Esophagus (tissue), 2 donors: ENCODE measurements at regions not wholly inside any gene's neighbourhood (a gene's known extent, or its start where the extent isn't known, plus 50 kb on each side); places are given as distances from the start of the nearest gene placed in this dataset.

Source experiments
- H3K27ac ChIP-seq, 2 donors: one replicate each; pipeline ENCODE4 v1.5.1; 2013; ENCODE audit warnings: low read depth in 2 of 2, mild to moderate bottlenecking in 2 of 2, inconsistent platforms in 1 of 2, low read length in 1 of 2, moderate library complexity in 1 of 2
- H3K27me3 ChIP-seq, 2 donors: one replicate each; pipeline ENCODE4 v1.6.1; 2013; ENCODE audit warnings: low read length in 2 of 2, control low read depth in 1 of 2, mild to moderate bottlenecking in 1 of 2; ENCODE audit not compliant: insufficient read depth in 2 of 2, control insufficient read depth in 1 of 2
- H3K36me3 ChIP-seq, 2 donors: one replicate each; pipeline ENCODE4 v1.6.1; 2013; ENCODE audit warnings: low read length in 1 of 2; ENCODE audit not compliant: control insufficient read depth in 2 of 2, insufficient read depth in 2 of 2
- H3K4me1 ChIP-seq, 2 donors: one replicate each; pipeline ENCODE4 v1.6.1; 2013; ENCODE audit warnings: low read length in 1 of 2; ENCODE audit not compliant: control insufficient read depth in 2 of 2, insufficient read depth in 2 of 2
- H3K4me3 ChIP-seq, 2 donors: one replicate each; pipeline ENCODE4 v1.5.1; 2013; ENCODE audit warnings: low read length in 2 of 2, mild to moderate bottlenecking in 2 of 2, low read depth in 1 of 2, moderate library complexity in 1 of 2
- H3K9me3 ChIP-seq, 2 donors: one replicate each; pipeline ENCODE4 v1.6.1; 2013; ENCODE audit warnings: mild to moderate bottlenecking in 2 of 2, low read depth in 1 of 2, low read length in 1 of 2, moderate library complexity in 1 of 2; ENCODE audit not compliant: control insufficient read depth in 2 of 2, insufficient read depth in 1 of 2
- WGBS, 2 donors: extraction: QIAGEN DNeasy Blood & Tissue Kit; methylation state at CpG; one replicate each; pipeline ENCODE4 v1.1.7; 2013; 5-methylcytosine and 5-hydroxymethylcytosine counted together
- donor health status: healthy with polysubstance abuse.
- donor health status: Bipolar disorder and iron deficiency.

DNA sequence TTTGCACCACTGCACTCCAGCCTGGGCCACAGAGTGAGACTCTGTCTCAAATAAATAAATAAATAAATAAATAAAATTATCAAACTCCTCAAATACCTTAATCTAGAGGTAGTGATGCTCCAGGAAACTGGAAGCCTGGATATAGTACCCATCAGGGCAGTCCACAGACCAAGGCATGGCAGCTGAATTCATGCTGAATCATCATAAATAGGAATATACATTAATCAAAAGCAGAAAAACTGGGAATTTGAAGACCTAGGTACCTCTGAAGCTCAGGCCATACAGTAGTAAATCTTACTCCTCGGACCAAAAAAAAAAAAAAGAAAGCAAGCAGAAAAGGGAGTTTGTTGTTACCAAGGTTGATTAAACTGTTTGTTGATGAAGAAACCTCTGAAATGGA, 184.2 kb upstream of the CHODL start:
- 74 to 94% methylated on average over 1 of the region's 1 CpG for WGBS, 2 donors
- Histone ChIP-seq H3K36me3 (no peaks in the 10 kb centered on the region), H3K27ac (no peak overlapping the region), H3K4me1 (no peaks in the 10 kb centered on the region), H3K9me3 (no peaks in the 10 kb centered on the region), H3K4me3 (no peak overlapping the region), H3K27me3 (no peaks in the 10 kb centered on the region)

DNA sequence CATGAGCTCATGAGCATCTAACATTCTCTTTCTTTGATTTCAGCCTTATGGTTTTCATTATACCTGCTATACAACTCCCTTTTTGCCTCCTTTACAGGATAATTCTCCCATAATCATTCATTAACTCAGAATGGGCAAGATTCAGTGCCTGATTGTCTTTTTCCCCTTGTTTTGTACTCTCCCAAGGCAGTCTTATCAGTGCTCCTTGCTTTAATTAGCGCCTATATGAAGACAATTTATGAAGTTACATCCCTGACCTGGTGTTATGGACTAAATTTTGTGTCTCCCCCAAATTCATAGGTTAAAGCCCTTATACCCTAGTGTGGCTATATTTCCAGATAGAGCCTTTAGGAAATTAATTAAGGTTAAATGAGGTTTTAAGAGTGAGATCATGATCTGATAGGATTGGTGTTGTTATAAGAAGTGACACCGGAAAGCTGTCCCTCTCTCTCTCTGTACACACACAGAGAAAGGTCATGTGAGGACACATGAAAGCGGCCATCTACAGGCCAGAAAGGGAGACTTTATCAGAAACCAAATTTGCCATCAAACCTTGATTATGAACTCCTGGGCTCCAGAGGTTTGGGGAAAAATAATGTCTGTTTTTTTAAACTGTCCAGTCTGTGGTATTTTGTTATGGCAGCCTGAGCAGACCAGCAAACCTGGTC, 185.8 kb upstream of the CHODL start:
- Histone ChIP-seq H3K27ac (no peak overlapping the region), H3K36me3 (no peaks in the 10 kb centered on the region), H3K4me3 (no peak overlapping the region), H3K4me1 (no peaks in the 10 kb centered on the region), H3K9me3 (no peaks in the 10 kb centered on the region), H3K27me3 (no peaks in the 10 kb centered on the region)
- WGBS, 2 donors = 75 to 88% methylated on average over 3 of the region's 3 CpGs

DNA sequence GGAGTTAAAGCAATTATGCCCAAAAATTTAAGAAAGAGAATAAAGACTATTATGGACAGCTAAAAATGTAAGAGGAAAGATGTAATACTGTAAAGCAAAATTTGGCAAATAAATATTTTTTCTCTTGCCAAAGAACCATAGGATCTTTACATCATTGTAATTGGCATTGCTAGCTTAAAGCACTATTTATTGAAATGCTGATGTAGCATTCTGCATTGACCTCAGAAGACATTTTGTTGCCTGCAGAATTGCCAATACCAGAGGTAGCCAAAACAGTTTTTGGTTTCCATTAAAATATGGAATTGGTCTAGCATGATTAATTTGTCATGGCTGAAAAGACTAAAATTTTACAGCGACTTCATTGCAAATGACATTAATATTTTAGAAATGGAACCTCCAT, 191.5 kb upstream of the CHODL start:
- Histone ChIP-seq H3K36me3 (no peaks in the 10 kb centered on the region), H3K4me3 (no peak overlapping the region), H3K27ac (no peak overlapping the region), H3K9me3 (peaks cover 0 to 2% of the 10 kb centered on the region in 2 donors), H3K27me3 (no peaks in the 10 kb centered on the region), H3K4me1 (no peaks in the 10 kb centered on the region)
- WGBS, 2 donors = 83% methylated on average over 1 of the region's 1 CpG

DNA sequence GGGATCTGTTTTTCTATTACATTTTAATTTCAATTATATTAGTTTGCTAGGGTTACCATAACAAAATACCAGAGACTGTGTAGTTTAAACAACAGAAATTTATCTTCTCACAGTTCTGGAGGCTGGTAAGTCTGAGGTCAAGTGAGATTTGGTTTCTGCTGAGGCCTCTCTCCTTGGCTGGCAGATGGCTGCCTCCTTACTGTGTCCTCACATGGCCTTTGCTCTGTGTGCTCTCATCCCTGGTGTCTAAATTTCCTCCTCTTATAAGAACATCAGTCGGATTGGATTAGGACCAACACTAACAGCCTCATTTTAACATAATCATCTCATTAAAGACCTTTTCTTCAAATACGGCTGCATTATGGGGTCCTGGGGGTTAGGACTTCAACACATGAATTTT, 195.2 kb upstream of the CHODL start:
- H3K36me3 ChIP-seq = no peaks in the 10 kb centered on the region
- H3K27ac ChIP-seq = no peak overlapping the region
- no peaks in the 10 kb centered on the region for H3K27me3 ChIP-seq
- H3K4me1 ChIP-seq = no peaks in the 10 kb centered on the region
- H3K4me3 ChIP-seq = no peak overlapping the region
- H3K9me3 ChIP-seq = peaks cover 0 to 2% of the 10 kb centered on the region in 2 donors
- WGBS, 2 donors = 71 to 76% methylated on average over 2 of the region's 2 CpGs

DNA sequence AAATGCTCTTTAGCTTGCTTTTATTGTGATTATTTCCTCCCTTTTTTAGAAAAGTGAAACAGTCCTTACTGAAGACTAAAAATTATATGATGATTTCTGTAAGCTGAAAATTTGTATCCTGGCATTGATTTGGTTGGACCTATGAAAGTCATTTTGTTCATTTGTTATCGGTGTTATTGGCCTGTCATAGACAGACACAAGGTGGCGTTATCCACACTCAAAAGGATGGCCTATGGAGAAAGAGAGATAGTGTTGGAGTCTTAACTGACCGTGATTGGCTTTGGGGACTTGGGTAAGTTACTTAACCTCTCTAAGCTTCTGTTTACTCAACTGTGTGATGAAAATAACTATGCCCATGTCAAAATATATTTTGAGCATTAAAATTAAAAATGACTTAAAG, 203.6 kb upstream of the CHODL start:
- Histone ChIP-seq H3K9me3 (no peaks in the 10 kb centered on the region), H3K4me1 (no peaks in the 10 kb centered on the region), H3K36me3 (no peaks in the 10 kb centered on the region), H3K27ac (no peak overlapping the region), H3K4me3 (no peak overlapping the region), H3K27me3 (no peaks in the 10 kb centered on the region)
- 35 to 37% methylated on average over 3 of the region's 3 CpGs for WGBS, 2 donors

DNA sequence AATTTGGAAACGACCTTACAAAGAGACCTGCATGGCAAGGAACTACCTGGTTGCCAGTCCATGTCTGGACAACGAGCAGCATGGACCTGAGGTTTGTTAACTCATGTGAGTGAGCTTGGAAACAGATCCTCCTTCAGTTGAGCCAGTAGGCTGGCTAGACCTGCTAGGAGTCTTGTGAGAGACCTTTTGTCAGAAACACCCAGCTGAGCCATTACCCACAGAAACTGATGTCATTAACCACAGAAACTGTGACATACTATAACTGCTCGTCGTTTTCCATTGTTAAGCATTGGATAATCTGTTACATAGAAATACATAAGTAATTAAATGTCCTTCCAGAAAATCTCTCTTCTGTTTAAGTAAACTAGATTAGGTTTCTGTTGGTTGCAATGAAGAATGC, 211.1 kb upstream of the C21orf91 start:
- H3K27me3 ChIP-seq = no peaks in the 10 kb centered on the region
- H3K4me3 ChIP-seq = no peak overlapping the region
- H3K36me3 ChIP-seq = no peaks in the 10 kb centered on the region
- H3K9me3 ChIP-seq = no peaks in the 10 kb centered on the region
- H3K27ac ChIP-seq = no peak overlapping the region
- 69 to 77% methylated on average over 4 of the region's 4 CpGs for whole genome bisulfite sequencing, 2 donors
- no peaks in the 10 kb centered on the region for H3K4me1 ChIP-seq

DNA sequence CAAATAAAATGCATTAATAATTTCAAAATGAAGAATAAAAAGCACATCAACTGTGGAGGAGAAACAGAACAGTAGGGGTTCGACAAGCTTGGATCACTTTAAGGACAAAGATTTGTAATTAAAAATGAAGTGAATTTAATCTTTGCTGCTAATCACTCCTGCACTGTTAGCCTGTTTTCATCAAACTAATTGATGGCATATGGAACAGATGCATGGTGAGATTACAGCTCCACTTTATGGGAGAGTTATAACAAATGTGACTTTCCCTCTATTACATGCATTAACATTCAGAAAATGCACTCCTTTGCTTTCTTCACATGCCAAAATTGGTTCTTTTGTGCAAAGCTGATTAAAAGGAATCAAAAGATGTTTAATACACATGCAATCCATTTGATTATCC, 207.2 kb upstream of the C21orf91 start:
- Histone ChIP-seq H3K4me1 (no peaks in the 10 kb centered on the region), H3K9me3 (no peaks in the 10 kb centered on the region), H3K36me3 (no peaks in the 10 kb centered on the region), H3K4me3 (no peak overlapping the region), H3K27ac (no peak overlapping the region), H3K27me3 (no peaks in the 10 kb centered on the region)
- WGBS, 2 donors = 0% methylated on average over 1 of the region's 1 CpG

DNA sequence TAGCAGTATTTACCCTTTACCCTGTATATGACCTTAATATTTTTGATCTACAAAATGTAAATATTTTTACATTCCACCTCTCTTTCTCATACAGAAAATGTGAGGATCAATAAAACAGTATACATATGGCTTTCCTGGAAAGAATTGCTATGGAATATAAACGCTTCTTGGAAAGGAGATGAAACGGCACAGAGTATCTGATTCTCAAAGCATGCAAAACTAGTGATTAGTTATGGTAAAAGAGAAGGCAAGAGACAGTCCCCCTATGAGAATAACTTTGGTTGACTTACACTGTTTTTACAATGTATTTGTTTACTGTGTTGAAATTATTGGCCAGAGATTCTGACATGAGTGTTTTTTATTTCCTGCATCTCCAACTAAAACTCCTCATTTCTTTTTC, 204.6 kb upstream of the C21orf91 start:
- Histone ChIP-seq H3K36me3 (no peaks in the 10 kb centered on the region), H3K4me3 (no peak overlapping the region), H3K27ac (no peak overlapping the region), H3K4me1 (no peaks in the 10 kb centered on the region), H3K9me3 (no peaks in the 10 kb centered on the region), H3K27me3 (no peaks in the 10 kb centered on the region)
- WGBS, 2 donors = 49 to 55% methylated on average over 2 of the region's 2 CpGs

DNA sequence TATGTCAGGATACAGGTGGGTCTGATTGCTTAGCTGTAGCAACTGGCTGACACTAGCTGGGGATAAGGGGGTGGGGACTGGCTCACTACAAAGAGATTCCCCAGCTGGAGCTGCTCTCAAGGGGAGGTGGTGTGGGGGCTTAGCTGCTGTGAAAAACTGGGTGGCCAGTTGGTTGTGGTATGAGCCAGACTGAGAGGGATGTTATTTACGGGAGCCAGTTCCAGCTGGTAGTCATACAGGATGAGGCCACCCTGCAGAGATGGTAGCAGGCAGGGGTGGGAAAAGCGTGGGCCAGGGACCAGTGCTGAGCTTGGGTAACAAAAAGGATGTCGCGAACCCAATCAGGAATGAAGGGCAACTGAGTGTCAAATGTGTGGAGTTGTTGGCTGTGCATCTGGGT, 204.0 kb upstream of the C21orf91 start:
- Histone ChIP-seq H3K4me1 (no peaks in the 10 kb centered on the region), H3K27me3 (no peaks in the 10 kb centered on the region), H3K9me3 (no peaks in the 10 kb centered on the region), H3K4me3 (no peak overlapping the region), H3K27ac (no peak overlapping the region), H3K36me3 (no peaks in the 10 kb centered on the region)
- 74 to 75% methylated on average over 4 of the region's 4 CpGs for WGBS, 2 donors

DNA sequence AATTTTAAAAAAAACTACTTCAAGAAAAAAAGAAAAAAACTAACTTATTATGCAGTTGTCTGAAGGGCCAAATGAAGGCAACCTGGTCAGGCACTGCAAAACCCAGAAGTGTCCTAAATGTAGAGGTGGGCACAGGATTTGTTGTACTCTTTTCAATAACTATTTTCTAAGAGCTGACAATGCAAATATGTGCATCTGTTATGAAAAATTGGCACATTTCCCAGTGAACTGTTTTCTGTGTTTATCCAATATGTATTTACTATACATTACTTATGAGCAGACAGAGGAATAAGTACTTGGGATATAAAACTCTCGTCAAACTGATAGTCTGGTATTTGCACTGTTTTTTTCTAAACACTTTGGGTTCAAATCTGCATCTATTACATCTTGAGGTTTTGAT, 188.0 kb upstream of the C21orf91 start:
- no peaks in the 10 kb centered on the region for H3K36me3 ChIP-seq
- H3K27ac ChIP-seq = no peak overlapping the region
- H3K27me3 ChIP-seq = no peaks in the 10 kb centered on the region
- WGBS, 2 donors = 24 to 42% methylated on average over 1 of the region's 1 CpG
- no peaks in the 10 kb centered on the region for H3K4me1 ChIP-seq
- no peak overlapping the region for H3K4me3 ChIP-seq
- H3K9me3 ChIP-seq = no peaks in the 10 kb centered on the region
